ENCODE measurements at regions not wholly inside any gene's neighbourhood (a gene's known extent, or its start where the extent isn't known, plus 50 kb on each side); places are given as distances from the start of the nearest gene placed in this dataset.

DNA sequence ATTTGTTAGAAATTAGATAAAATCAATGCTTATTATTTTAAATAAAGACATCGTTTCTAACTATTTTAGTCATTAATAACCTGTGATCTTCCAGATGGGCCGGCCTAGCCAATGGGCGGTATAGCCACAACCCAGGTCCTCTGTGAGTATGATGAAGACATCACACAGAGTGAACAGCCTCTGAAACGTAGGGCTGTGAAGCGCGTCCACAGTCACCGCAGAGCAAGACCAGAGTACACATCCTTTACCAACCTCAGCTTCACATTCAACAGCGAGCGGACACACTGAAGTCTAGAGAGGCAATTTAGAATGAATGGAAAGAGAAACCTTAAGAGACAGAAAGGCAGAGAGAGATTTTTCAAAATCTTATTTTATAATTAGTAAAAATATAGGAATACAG is 125.0 kb upstream of the RPS6KA2 start:
- Histone ChIP-seq H3K36me3 (ENCODE audit: insufficient read depth in 1 of 2, low read depth in 1 of 2) (no peaks in the 10 kb centered on the region), H3K27me3 (ENCODE audit: insufficient read depth in 3 of 3, low read length in 2 of 3) (peaks cover 0 to 14% (median 5%) of the 10 kb centered on the region in 3 donors), H3K9me3 (no peaks in the 10 kb centered on the region), H3K27ac (no peak overlapping the region), H3K4me1 (no peaks in the 10 kb centered on the region), H3K4me3 (no peak overlapping the region)
- WGBS, 3 donors: 83 to 92% (median 90%) methylated on average over 9 of the region's 9 CpGs
- DNase-seq (no peak), ATAC-seq (no peak)
- TF ChIP-seq, protein P1, sequence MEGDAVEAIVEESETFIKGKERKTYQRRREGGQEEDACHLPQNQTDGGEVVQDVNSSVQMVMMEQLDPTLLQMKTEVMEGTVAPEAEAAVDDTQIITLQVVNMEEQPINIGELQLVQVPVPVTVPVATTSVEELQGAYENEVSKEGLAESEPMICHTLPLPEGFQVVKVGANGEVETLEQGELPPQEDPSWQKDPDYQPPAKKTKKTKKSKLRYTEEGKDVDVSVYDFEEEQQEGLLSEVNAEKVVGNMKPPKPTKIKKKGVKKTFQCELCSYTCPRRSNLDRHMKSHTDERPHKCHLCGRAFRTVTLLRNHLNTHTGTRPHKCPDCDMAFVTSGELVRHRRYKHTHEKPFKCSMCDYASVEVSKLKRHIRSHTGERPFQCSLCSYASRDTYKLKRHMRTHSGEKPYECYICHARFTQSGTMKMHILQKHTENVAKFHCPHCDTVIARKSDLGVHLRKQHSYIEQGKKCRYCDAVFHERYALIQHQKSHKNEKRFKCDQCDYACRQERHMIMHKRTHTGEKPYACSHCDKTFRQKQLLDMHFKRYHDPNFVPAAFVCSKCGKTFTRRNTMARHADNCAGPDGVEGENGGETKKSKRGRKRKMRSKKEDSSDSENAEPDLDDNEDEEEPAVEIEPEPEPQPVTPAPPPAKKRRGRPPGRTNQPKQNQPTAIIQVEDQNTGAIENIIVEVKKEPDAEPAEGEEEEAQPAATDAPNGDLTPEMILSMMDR (IDR thresholded peaks at IDR 0.05): no peak
- intact Hi-C loops (cut with DNase I): no loop called here

DNA sequence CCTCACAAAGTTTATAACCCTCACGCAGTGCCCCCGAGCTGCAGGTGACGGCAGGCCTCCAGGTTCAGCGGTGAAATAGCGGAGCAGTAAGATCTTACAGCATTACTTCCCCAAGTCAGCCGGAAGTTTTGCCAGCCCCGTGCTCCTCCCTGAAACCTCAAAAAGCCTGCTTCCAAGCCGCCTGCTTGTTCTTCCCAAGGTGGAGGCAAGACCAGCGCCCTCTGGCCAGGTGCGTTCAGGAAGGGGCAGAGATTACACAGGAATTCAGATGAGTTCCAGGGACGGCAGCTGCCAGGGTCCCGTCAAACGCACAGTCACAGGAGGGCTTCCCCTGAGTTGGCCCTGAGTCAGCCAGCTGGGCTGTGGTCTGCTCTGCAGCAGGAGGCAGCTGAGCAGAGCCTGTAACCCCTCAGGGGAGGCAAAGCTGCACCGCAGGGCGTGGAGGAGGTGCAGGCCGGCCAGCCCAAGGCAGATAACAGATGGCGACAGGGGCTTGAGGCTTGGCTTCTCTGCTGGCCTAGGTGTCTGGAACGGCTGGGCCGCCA is 124.1 kb upstream of the RPS6KA2 start:
- Histone ChIP-seq H3K9me3 (no peaks in the 10 kb centered on the region), H3K4me3 (no peak overlapping the region), H3K4me1 (no peaks in the 10 kb centered on the region), H3K27ac (no peak overlapping the region), H3K27me3 (ENCODE audit: insufficient read depth in 3 of 3, low read length in 2 of 3) (peaks cover 0 to 5% (median 4%) of the 10 kb centered on the region in 3 donors), H3K36me3 (ENCODE audit: insufficient read depth in 1 of 2, low read depth in 1 of 2) (no peaks in the 10 kb centered on the region)
- no peak for DNase-seq
- no peak for ATAC-seq
- intact Hi-C loops (cut with DNase I): no loop called here
- TF ChIP-seq, protein P1 (IDR thresholded peaks at IDR 0.05): no peak
- 56 to 62% (median 62%) methylated on average over 19 of the region's 19 CpGs for WGBS, 3 donors

DNA sequence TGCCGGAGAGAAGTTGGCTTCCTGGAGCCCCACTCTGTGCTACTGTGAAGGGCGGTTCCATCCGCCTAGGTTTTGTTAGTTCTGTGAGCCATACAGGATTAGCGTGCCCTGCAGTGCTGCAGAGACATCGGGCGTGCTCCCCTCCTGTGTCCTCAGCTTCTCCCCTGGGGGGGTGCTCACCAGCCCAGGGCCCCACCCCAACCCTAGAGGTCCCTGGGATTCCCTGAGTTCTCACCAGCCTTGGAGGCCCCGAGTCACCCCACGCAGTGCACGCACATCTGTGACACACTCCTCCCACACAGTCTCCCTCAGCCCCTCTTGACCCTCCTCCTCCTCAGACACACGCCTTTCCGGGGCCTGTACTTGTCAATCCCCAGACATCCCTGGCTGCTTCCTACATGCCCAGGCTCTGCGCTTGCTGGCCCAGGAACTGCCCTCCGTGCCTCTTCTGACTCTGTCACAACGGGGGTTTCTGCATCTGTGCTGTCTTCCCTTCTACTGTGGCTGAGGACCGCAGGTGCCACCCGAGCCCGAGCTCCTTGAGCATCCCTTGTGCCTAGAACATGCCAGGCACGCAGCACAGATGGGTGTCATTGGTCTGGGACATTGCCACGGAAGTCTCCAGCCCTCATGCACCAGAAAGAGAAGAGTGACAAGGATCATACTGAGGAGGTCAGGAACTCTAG is 123.2 kb upstream of the RPS6KA2 start:
- DNase-seq: no peak
- Histone ChIP-seq H3K27ac (no peak overlapping the region), H3K4me1 (no peaks in the 10 kb centered on the region), H3K9me3 (no peaks in the 10 kb centered on the region), H3K4me3 (no peak overlapping the region), H3K36me3 (ENCODE audit: insufficient read depth in 1 of 2, low read depth in 1 of 2) (no peaks in the 10 kb centered on the region), H3K27me3 (ENCODE audit: insufficient read depth in 3 of 3, low read length in 2 of 3) (peaks cover 0 to 5% (median 3%) of the 10 kb centered on the region in 3 donors)
- intact Hi-C loops (cut with DNase I): no loop called here
- 72 to 77% (median 73%) methylated on average over 19 of the region's 19 CpGs for WGBS, 3 donors
- ATAC-seq: no peak
- TF ChIP-seq, protein P1 (IDR thresholded peaks at IDR 0.05): no peak

DNA sequence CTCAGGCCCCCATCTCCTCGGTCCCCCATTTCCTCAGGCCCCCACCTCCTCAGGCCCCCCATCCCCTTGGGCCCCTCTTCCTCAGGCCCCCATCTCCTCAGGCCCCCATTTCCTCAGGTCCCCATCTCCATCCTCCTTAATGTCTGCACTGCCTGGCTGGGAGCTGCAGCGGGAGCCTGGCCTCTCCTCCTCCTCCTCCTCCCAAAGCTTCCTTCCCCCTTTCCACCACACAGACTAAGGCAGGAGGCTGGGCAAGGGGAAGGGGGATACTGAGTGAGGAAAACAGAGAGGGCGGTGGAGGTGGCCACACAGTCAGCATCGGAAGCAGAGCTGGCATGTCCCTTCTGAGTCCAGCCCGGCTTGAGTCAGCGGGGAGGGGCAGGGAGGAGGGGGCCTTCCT is 122.6 kb upstream of the RPS6KA2 start:
- no peak overlapping the region for H3K4me3 ChIP-seq
- intact Hi-C loops (cut with DNase I): no loop called here
- no peak for DNase-seq
- H3K4me1 ChIP-seq: no peaks in the 10 kb centered on the region
- TF ChIP-seq, protein P1 (IDR thresholded peaks at IDR 0.05): no peak
- no peaks in the 10 kb centered on the region for H3K9me3 ChIP-seq
- H3K27me3 ChIP-seq (ENCODE audit: insufficient read depth in 3 of 3, low read length in 2 of 3): peaks cover 0 to 5% (median 3%) of the 10 kb centered on the region in 3 donors
- ATAC-seq: no peak
- no peak overlapping the region for H3K27ac ChIP-seq
- 64 to 83% (median 80%) methylated on average over 5 to 6 of the region's 6 CpGs for WGBS, 3 donors
- no peaks in the 10 kb centered on the region for H3K36me3 ChIP-seq (ENCODE audit: insufficient read depth in 1 of 2, low read depth in 1 of 2)

All from psoas muscle (tissue), 7 donors.